ENCODE measurements at regions not wholly inside any gene's neighbourhood (a gene's known extent, or its start where the extent isn't known, plus 50 kb on each side); places are given as distances from the start of the nearest gene placed in this dataset.

DNA sequence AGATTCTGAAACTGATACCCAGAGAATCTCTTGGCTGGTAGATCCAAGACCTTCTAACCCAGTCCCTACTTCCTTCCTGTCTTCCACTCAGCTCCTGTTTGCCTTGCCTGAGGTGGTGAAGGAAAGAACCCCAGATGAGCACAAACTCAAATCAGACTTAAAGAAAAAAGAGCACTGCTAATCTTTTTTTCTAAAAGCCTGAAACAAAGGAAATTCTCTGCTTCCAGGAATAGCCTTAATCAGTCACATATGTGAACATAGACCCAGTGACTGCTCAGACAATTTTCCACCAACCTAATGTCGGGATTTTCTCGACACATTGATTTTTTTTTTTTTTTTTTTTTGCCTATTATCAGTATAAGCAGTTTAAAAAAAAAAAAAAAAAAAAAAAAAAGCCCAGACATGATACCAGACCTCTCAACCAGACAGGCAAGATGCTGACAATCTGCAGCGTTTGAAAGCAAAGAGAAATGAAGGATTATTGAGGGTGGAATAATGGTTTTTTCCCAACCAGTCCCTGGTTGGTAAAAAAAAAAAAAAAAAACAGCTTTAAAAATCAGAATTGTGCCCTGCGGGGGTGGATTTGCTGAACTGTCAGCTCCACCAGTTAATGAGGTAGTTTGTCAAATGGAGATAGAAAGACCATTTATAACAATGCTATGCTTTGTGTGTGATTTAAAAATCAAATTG lies 256.8 kb upstream of the RARB start:
- Histone ChIP-seq H3K9me3 (peaks cover 8% of the 10 kb centered on the region; the same call in 1 of the 2 replicates), H3K4me3 (ENCODE audit: low read depth, low read length) (no peak overlapping the region), H3K4me1 (no peaks in the 10 kb centered on the region), H3K27me3 (replicated peaks; ENCODE audit: control insufficient read depth, insufficient read depth, low read length) (no peaks in the 10 kb centered on the region), H3K36me3 (ENCODE audit: control insufficient read depth, insufficient read depth, low read length) (no peaks in the 10 kb centered on the region)
- no peak overlapping the region for H3K27ac Mint-ChIP-seq (ENCODE audit: unreplicated experiment)
- BruUV-seq (replicated peaks), result no TSS peak
- H3K27me3 Mint-ChIP-seq (ENCODE audit: insufficient read depth, unreplicated experiment), result no peaks in the 10 kb centered on the region
- no peaks in the 10 kb centered on the region for H3K36me3 Mint-ChIP-seq (ENCODE audit: insufficient read depth, unreplicated experiment)
- POLR2A ChIA-PET, result no interaction called here
- H3K4me3 Mint-ChIP-seq (ENCODE audit: unreplicated experiment), result no peak overlapping the region
- CTCF ChIA-PET, result no interaction called here
- intact Hi-C loops (cut with micrococcal nuclease; ENCODE audit: unreplicated experiment), result no loop called here
- no peak for DNase-seq
- H3K9me3 Mint-ChIP-seq (ENCODE audit: unreplicated experiment), result peaks cover 10% of the 10 kb centered on the region
- TF ChIP-seq CTCF (IDR thresholded peaks at IDR 0.05; ENCODE audit: insufficient read depth in 1 of 2, low read depth in 1 of 2, low read length in 1 of 2, severe bottlenecking in 1 of 2, unreplicated experiment in 1 of 2), result no peak
- H3K4me1 Mint-ChIP-seq (ENCODE audit: low read depth, unreplicated experiment), result no peaks in the 10 kb centered on the region

GRCh38 chr3:25171897-25172296 lies 256.2 kb upstream of the RARB start:
- Histone ChIP-seq H3K4me1 (no peaks in the 10 kb centered on the region), H3K27me3 (replicated peaks; ENCODE audit: control insufficient read depth, insufficient read depth, low read length) (no peaks in the 10 kb centered on the region), H3K9me3 (peaks cover 8% of the 10 kb centered on the region; the same call in 1 of the 2 replicates), H3K4me3 (ENCODE audit: low read depth, low read length) (no peak overlapping the region), H3K36me3 (ENCODE audit: control insufficient read depth, insufficient read depth, low read length) (no peaks in the 10 kb centered on the region)
- H3K36me3 Mint-ChIP-seq (ENCODE audit: insufficient read depth, unreplicated experiment), result no peaks in the 10 kb centered on the region
- no peak overlapping the region for H3K27ac Mint-ChIP-seq (ENCODE audit: unreplicated experiment)
- H3K9me3 Mint-ChIP-seq (ENCODE audit: unreplicated experiment), result peaks cover 10% of the 10 kb centered on the region
- no peaks in the 10 kb centered on the region for H3K4me1 Mint-ChIP-seq (ENCODE audit: low read depth, unreplicated experiment)
- BruUV-seq (replicated peaks), result no TSS peak
- no peak for DNase-seq
- H3K27me3 Mint-ChIP-seq (ENCODE audit: insufficient read depth, unreplicated experiment), result no peaks in the 10 kb centered on the region
- POLR2A ChIA-PET, result no interaction called here
- no peak overlapping the region for H3K4me3 Mint-ChIP-seq (ENCODE audit: unreplicated experiment)
- TF ChIP-seq CTCF (IDR thresholded peaks at IDR 0.05; ENCODE audit: insufficient read depth in 1 of 2, low read depth in 1 of 2, low read length in 1 of 2, severe bottlenecking in 1 of 2, unreplicated experiment in 1 of 2), result no peak
- intact Hi-C loops (cut with micrococcal nuclease; ENCODE audit: unreplicated experiment), result no loop called here
- CTCF ChIA-PET, result no interaction called here

DNA sequence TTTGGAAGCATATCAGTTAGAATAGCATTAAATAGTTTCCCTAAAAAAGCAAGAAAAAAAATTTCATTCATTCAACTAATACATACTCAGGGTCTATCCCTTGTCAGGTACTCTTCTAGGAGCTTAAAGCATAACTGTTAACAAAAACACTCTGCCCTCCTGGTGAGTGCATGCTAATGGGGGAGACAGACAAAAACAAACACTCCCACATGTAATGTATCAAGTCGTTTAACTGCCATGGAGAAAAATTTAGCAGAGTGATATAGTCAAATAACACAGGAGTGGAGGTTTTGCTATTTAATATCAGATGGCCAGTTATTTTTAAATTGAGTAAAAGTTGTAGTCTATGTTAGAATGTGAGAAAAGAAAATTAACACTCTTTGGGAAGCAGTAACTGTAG lies 254.5 kb upstream of the RARB start:
- no peak for DNase-seq
- H3K36me3 Mint-ChIP-seq (ENCODE audit: insufficient read depth, unreplicated experiment), result no peaks in the 10 kb centered on the region
- H3K4me3 ChIP-seq (ENCODE audit: low read depth, low read length), result no peak overlapping the region
- ChIA-PET POLR2A (no interaction called here), CTCF (no interaction called here)
- no peak for TF ChIP-seq CTCF (IDR thresholded peaks at IDR 0.05; ENCODE audit: insufficient read depth in 1 of 2, low read depth in 1 of 2, low read length in 1 of 2, severe bottlenecking in 1 of 2, unreplicated experiment in 1 of 2)
- no peaks in the 10 kb centered on the region for H3K27me3 Mint-ChIP-seq (ENCODE audit: insufficient read depth, unreplicated experiment)
- no peaks in the 10 kb centered on the region for H3K36me3 ChIP-seq (ENCODE audit: control insufficient read depth, insufficient read depth, low read length)
- H3K4me1 Mint-ChIP-seq (ENCODE audit: low read depth, unreplicated experiment), result no peaks in the 10 kb centered on the region
- no peaks in the 10 kb centered on the region for H3K27me3 ChIP-seq (replicated peaks; ENCODE audit: control insufficient read depth, insufficient read depth, low read length)
- peaks cover 4% of the 10 kb centered on the region for H3K9me3 Mint-ChIP-seq (ENCODE audit: unreplicated experiment)
- intact Hi-C loops (cut with micrococcal nuclease; ENCODE audit: unreplicated experiment), result no loop called here
- H3K9me3 ChIP-seq, result peaks cover 7% of the 10 kb centered on the region; the same call in 1 of the 2 replicates
- BruUV-seq (replicated peaks), result no TSS peak
- H3K27ac Mint-ChIP-seq (ENCODE audit: unreplicated experiment), result no peak overlapping the region
- no peak overlapping the region for H3K4me3 Mint-ChIP-seq (ENCODE audit: unreplicated experiment)
- H3K4me1 ChIP-seq, result no peaks in the 10 kb centered on the region

Measured in Caco-2 (cell line).